ENCODE measurements at regions not wholly inside any gene's neighbourhood (a gene's known extent, or its start where the extent isn't known, plus 50 kb on each side); places are given as distances from the start of the nearest gene placed in this dataset.

DNA sequence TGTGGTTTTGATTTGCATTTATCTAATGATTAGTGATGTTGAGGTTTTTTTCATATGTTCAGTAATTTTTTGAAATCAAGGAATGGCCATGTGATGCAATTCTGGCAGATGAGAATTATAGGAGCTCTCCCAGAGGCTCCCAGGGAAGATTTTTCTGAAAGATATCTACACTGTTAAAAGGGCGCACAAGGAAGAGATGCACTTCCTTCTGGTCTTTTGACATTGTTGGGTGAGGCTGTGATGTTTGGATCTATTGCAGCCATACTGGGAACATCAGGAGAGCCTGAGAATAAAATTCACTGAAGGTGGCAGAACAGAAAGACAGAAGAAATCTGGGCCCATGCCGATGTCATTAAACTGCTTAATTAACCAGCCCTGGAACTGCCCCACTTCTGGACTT, 108.5 kb downstream of the DDX1 start:
- Histone ChIP-seq H3K36me3 (replicated peaks; ENCODE audit: low read depth, low read length) (no peaks in the 10 kb centered on the region), H3K9ac (ENCODE audit: low read length) (no peak overlapping the region), H3K79me2 (ENCODE audit: low read length) (no peaks in the 10 kb centered on the region), H3K4me1 (ENCODE audit: low read length) (no peaks in the 10 kb centered on the region), H3K4me2 (ENCODE audit: low read length) (no peak overlapping the region), H2AFZ (ENCODE audit: low read depth, low read length) (no peak overlapping the region), H3K9me3 (ENCODE audit: insufficient read depth, low read length) (no peaks in the 10 kb centered on the region), H4K20me1 (ENCODE audit: insufficient read depth, low read length) (no peaks in the 10 kb centered on the region), H3K27ac (ENCODE audit: low read length) (no peak overlapping the region), H3K4me3 (ENCODE audit: low read length) (no peak overlapping the region), H3K27me3 (ENCODE audit: low read depth, low read length) (no peaks in the 10 kb centered on the region)
- TF ChIP-seq EZH2phosphoT487 (IDR thresholded peaks at IDR 0.05; ENCODE audit: low read depth), result no peak
- TF ChIP-seq, protein P1, sequence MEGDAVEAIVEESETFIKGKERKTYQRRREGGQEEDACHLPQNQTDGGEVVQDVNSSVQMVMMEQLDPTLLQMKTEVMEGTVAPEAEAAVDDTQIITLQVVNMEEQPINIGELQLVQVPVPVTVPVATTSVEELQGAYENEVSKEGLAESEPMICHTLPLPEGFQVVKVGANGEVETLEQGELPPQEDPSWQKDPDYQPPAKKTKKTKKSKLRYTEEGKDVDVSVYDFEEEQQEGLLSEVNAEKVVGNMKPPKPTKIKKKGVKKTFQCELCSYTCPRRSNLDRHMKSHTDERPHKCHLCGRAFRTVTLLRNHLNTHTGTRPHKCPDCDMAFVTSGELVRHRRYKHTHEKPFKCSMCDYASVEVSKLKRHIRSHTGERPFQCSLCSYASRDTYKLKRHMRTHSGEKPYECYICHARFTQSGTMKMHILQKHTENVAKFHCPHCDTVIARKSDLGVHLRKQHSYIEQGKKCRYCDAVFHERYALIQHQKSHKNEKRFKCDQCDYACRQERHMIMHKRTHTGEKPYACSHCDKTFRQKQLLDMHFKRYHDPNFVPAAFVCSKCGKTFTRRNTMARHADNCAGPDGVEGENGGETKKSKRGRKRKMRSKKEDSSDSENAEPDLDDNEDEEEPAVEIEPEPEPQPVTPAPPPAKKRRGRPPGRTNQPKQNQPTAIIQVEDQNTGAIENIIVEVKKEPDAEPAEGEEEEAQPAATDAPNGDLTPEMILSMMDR (IDR thresholded peaks at IDR 0.05; ENCODE audit: low read depth, low read length), result no peak

DNA sequence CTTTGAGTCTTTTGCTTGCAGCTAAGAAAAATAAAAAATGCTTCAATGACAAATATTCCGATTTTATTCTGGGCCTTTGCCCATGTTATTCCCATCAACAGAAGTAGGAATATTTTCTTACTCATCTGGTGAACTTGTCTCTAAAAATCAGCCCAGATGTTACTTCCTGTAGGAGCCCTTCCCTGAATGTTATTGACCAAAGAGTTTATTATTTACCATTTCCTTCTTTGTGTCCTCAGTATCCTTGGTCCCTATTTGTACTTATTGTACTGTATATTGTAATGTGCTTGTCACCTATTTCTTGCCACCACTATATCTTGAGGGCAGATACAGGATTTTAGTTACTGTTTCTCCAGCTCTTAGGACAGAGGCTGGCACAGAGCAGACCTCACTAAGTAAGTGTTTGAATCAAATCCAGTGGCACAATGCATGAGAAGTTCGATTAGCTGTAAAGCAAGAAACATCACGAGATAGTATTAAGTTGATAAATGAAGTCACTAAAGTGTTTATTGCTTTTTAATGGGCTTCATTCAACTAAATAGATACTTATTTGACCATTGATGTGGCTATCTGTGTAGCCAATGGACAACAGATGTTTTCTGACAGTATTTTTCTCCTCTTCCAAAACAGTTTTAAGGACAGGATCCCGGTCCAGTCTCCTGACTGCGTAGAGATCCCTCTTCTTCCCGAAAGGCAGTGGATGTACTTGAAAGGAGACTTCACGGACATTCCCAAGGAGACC, 109.1 kb downstream of the DDX1 start:
- Histone ChIP-seq H2AFZ (ENCODE audit: low read depth, low read length) (no peak overlapping the region), H3K36me3 (replicated peaks; ENCODE audit: low read depth, low read length) (no peaks in the 10 kb centered on the region), H4K20me1 (ENCODE audit: insufficient read depth, low read length) (no peaks in the 10 kb centered on the region), H3K9me3 (ENCODE audit: insufficient read depth, low read length) (no peaks in the 10 kb centered on the region), H3K27ac (ENCODE audit: low read length) (no peak overlapping the region), H3K9ac (ENCODE audit: low read length) (no peak overlapping the region), H3K27me3 (ENCODE audit: low read depth, low read length) (no peaks in the 10 kb centered on the region), H3K4me2 (ENCODE audit: low read length) (no peak overlapping the region), H3K79me2 (ENCODE audit: low read length) (no peaks in the 10 kb centered on the region), H3K4me3 (ENCODE audit: low read length) (no peak overlapping the region), H3K4me1 (ENCODE audit: low read length) (no peaks in the 10 kb centered on the region)
- TF ChIP-seq, protein P1 (IDR thresholded peaks at IDR 0.05; ENCODE audit: low read depth, low read length), result no peak

DNA sequence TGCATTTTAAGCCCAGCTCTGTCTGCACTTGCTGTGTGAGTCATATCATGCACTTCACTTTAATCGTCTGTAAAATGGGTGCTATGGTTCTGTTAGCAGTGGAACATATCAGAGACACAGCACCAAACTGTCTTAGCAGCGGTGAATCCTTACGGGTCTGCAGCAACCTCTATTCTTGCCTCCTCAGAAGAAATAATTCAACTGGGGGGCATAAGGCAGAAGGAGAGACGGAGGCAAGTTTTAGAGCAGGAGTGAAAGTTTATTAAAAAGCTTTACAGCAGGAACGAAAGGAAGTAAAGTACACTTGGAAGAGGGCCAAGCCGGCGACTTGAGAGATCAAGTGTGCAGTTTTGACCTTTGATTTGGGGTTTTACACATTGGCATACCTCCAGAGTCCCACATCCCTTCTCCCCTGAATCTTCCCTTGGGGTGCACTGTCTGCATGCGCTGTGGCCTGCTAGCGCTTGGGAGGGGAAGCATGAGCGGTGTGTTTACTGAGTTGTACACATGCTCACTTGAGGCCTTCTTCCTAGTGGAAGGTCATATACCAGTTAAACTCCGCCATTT, 109.8 kb downstream of the DDX1 start:
- TF ChIP-seq, protein P1 (IDR thresholded peaks at IDR 0.05; ENCODE audit: low read depth, low read length), result no peak
- TF ChIP-seq EZH2phosphoT487 (IDR thresholded peaks at IDR 0.05; ENCODE audit: low read depth), result no peak
- no peak overlapping the region for H3K4me2 ChIP-seq (ENCODE audit: low read length)
- no peak overlapping the region for H3K4me3 ChIP-seq (ENCODE audit: low read length)
- no peaks in the 10 kb centered on the region for H3K79me2 ChIP-seq (ENCODE audit: low read length)
- no peaks in the 10 kb centered on the region for H3K9me3 ChIP-seq (ENCODE audit: insufficient read depth, low read length)
- no peaks in the 10 kb centered on the region for H3K36me3 ChIP-seq (replicated peaks; ENCODE audit: low read depth, low read length)
- H2AFZ ChIP-seq (ENCODE audit: low read depth, low read length), result no peak overlapping the region
- no peak overlapping the region for H3K27ac ChIP-seq (ENCODE audit: low read length)
- H3K9ac ChIP-seq (ENCODE audit: low read length), result no peak overlapping the region
- H3K4me1 ChIP-seq (ENCODE audit: low read length), result no peaks in the 10 kb centered on the region
- H3K27me3 ChIP-seq (ENCODE audit: low read depth, low read length), result no peaks in the 10 kb centered on the region
- no peaks in the 10 kb centered on the region for H4K20me1 ChIP-seq (ENCODE audit: insufficient read depth, low read length)

DNA sequence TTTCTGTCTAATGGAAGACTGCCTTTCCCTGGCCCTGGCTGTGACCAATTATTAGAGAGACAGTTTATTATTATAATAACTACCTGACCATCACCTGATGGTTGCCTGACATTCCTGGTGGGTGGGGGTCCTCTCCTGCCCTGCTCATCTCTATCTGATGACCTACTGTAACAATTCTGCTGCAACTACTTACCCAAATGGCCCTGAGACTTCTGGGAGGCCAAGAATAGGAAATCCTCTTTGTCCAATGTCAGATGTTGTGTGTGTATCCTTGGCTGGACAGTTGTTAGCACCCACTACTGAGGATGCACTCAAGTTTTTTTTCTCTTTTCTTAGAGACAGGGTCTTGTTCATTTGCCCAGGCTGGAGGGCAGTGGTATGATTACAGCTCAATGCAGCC, 110.3 kb downstream of the DDX1 start:
- H2AFZ ChIP-seq (ENCODE audit: low read depth, low read length), result no peak overlapping the region
- no peak overlapping the region for H3K9ac ChIP-seq (ENCODE audit: low read length)
- no peaks in the 10 kb centered on the region for H3K36me3 ChIP-seq (replicated peaks; ENCODE audit: low read depth, low read length)
- no peak overlapping the region for H3K4me2 ChIP-seq (ENCODE audit: low read length)
- H3K4me3 ChIP-seq (ENCODE audit: low read length), result no peak overlapping the region
- TF ChIP-seq EZH2phosphoT487 (IDR thresholded peaks at IDR 0.05; ENCODE audit: low read depth), result no peak
- TF ChIP-seq, protein P1 (IDR thresholded peaks at IDR 0.05; ENCODE audit: low read depth, low read length), result no peak
- no peaks in the 10 kb centered on the region for H3K27me3 ChIP-seq (ENCODE audit: low read depth, low read length)
- H3K4me1 ChIP-seq (ENCODE audit: low read length), result no peaks in the 10 kb centered on the region
- H3K79me2 ChIP-seq (ENCODE audit: low read length), result no peaks in the 10 kb centered on the region
- H4K20me1 ChIP-seq (ENCODE audit: insufficient read depth, low read length), result no peaks in the 10 kb centered on the region
- no peaks in the 10 kb centered on the region for H3K9me3 ChIP-seq (ENCODE audit: insufficient read depth, low read length)
- H3K27ac ChIP-seq (ENCODE audit: low read length), result no peak overlapping the region

All from OCI-LY3 (cell line).